Liver (tissue), 8 donors: ENCODE measurements at regions not wholly inside any gene's neighbourhood (a gene's known extent, or its start where the extent isn't known, plus 50 kb on each side); places are given as distances from the start of the nearest gene placed in this dataset.
"Not testable (repeated sequence)": the region's sequence is repeated elsewhere in the genome, so short reads cannot be mapped to it uniquely, and the experiment has no call there.

Experiments
- DNase-seq: peaks from one replicate; pipeline ENCODE4 v3.0.0-alpha.2; 2017; ENCODE audit warnings: low spot score
- H3K27ac ChIP-seq, 2 donors: one replicate each; pipeline ENCODE4 v1.7.0; 2013; ENCODE audit warnings: inconsistent platforms in 2 of 2, low read length in 2 of 2, control low read depth in 1 of 2, low read depth in 1 of 2, mild to moderate bottlenecking in 1 of 2
- H3K27me3 ChIP-seq, 4 donors: one replicate each; pipeline versions ENCODE4 v1.6.1 to v1.7.0; 2013; ENCODE audit warnings: low read length in 3 of 4, inconsistent platforms in 1 of 4, mild to moderate bottlenecking in 1 of 4, moderate library complexity in 1 of 4; ENCODE audit not compliant: control insufficient read depth in 4 of 4, insufficient read depth in 4 of 4
- H3K36me3 ChIP-seq, 4 donors: one replicate each; pipeline versions ENCODE4 v1.6.1 to v1.7.0; 2013; ENCODE audit warnings: low read length in 3 of 4, mild to moderate bottlenecking in 3 of 4, low read depth in 1 of 4, moderate library complexity in 1 of 4; ENCODE audit not compliant: control insufficient read depth in 4 of 4, insufficient read depth in 3 of 4
- H3K4me1 ChIP-seq, 4 donors: one replicate each; pipeline versions ENCODE4 v1.6.1 to v1.7.0; 2013; ENCODE audit warnings: low read length in 3 of 4, mild to moderate bottlenecking in 3 of 4, moderate library complexity in 1 of 4; ENCODE audit not compliant: control insufficient read depth in 4 of 4, insufficient read depth in 4 of 4
- H3K4me3 ChIP-seq, 3 donors: one replicate each; pipeline versions ENCODE4 v1.6.1 to v1.7.0; 2013; ENCODE audit warnings: low read length in 3 of 3, control low read depth in 1 of 3, low read depth in 1 of 3, mild to moderate bottlenecking in 1 of 3
- H3K9ac ChIP-seq, 2 donors: one replicate each; pipeline ENCODE4 v1.7.0; 2013; ENCODE audit warnings: low read length in 2 of 2, mild to moderate bottlenecking in 2 of 2, moderate library complexity in 2 of 2, control low read depth in 1 of 2, low read depth in 1 of 2
- H3K9me3 ChIP-seq, 4 donors: one replicate each; pipeline versions ENCODE4 v1.6.1 to v1.7.0; 2013; ENCODE audit warnings: low read length in 3 of 4; ENCODE audit not compliant: control insufficient read depth in 4 of 4
- ATF3 ChIP-seq: IDR thresholded peaks from 2 replicates; pipeline ENCODE4 v1.6.1; 2016; ENCODE audit warnings: antibody characterized with exemption
- CTCF ChIP-seq: fragments of 150-350 bp; IDR thresholded peaks from 2 replicates; pipeline ENCODE4 v1.5.1; 2017; ENCODE audit warnings: improper control_type of control experiment, low read depth, low read length; ENCODE audit not compliant: missing input control
- FOXA1 ChIP-seq: IDR thresholded peaks from 2 replicates; pipeline ENCODE4 v1.6.1; 2016; ENCODE audit warnings: antibody characterized with exemption
- FOXA2 ChIP-seq: IDR thresholded peaks from 2 replicates; pipeline ENCODE4 v1.6.1; 2016; ENCODE audit warnings: antibody characterized with exemption
- GABPA ChIP-seq, 2 donors: IDR thresholded peaks in 1 of 2; conservative IDR thresholded peaks in 1 of 2; 2 replicates each; pipeline ENCODE4 v1.6.1; 2016; ENCODE audit warnings: antibody characterized with exemption in 2 of 2, mild to moderate bottlenecking in 1 of 2, moderate library complexity in 1 of 2
- HNF4A ChIP-seq, 2 donors: conservative IDR thresholded peaks; 2 replicates each; pipeline ENCODE4 v1.6.1; 2016; ENCODE audit warnings: antibody characterized with exemption in 2 of 2, mild to moderate bottlenecking in 2 of 2
- HNF4G ChIP-seq: IDR thresholded peaks from 2 replicates; pipeline ENCODE4 v1.6.1; 2016; ENCODE audit warnings: antibody characterized with exemption
- MAX ChIP-seq: IDR thresholded peaks from 2 replicates; pipeline ENCODE4 v1.6.1; 2016; ENCODE audit warnings: antibody characterized with exemption
- RAD21 ChIP-seq, 2 donors: IDR thresholded peaks; 2 replicates each; pipeline ENCODE4 v1.6.1; 2016; ENCODE audit warnings: antibody characterized with exemption in 2 of 2, mild to moderate bottlenecking in 2 of 2
- REST ChIP-seq: IDR thresholded peaks from 2 replicates; pipeline ENCODE4 v1.6.1; 2016; ENCODE audit warnings: antibody characterized with exemption, mild to moderate bottlenecking
- RXRA ChIP-seq, 2 donors: IDR thresholded peaks; 2 replicates each; pipeline ENCODE4 v1.6.1; 2017 to 2018; ENCODE audit warnings: antibody characterized with exemption in 2 of 2, mild to moderate bottlenecking in 1 of 2
- SP1 ChIP-seq: IDR thresholded peaks from 2 replicates; pipeline ENCODE4 v1.6.1; 2018; ENCODE audit warnings: antibody characterized with exemption, mild to moderate bottlenecking
- ZBTB33 ChIP-seq: IDR thresholded peaks from 2 replicates; pipeline ENCODE4 v1.6.1; 2016; ENCODE audit warnings: antibody characterized with exemption
- WGBS: extraction: QIAGEN DNeasy Blood & Tissue Kit; methylation state at CpG from one replicate; pipeline ENCODE4 v1.1.7; 2013; 5-methylcytosine and 5-hydroxymethylcytosine counted together
- donor health status: healthy.
- donor health status: healthy.
- donor health status: healthy.
- donor health status: healthy.
- donor health status: healthy.

- DNase-seq, H3K27ac ChIP-seq, H3K36me3 ChIP-seq, H3K9ac ChIP-seq, H3K9me3 ChIP-seq, H3K27me3 ChIP-seq, H3K4me3 ChIP-seq, H3K4me1 ChIP-seq: not testable (repeated sequence)
- 21% methylated on average over 4 of the region's 4 CpGs for WGBS
These were observed 1154.7 kb downstream of the FOXD4L5 start for GRCh38 chr9:64130325-64130724.

- TF ChIP-seq FOXA1 (no peak), CTCF (no peak), GABPA (IDR thresholded peaks at IDR 0.05 in 1 of 2, conservative IDR thresholded peaks at IDR 0.05 in 1 of 2) (no peak), RXRA (IDR thresholded peaks at IDR 0.05) (no peak), MAX (no peak), ZBTB33 (no peak), REST (no peak), FOXA2 (no peak), SP1 (no peak), RAD21 (IDR thresholded peaks at IDR 0.05) (no peak), HNF4A (conservative IDR thresholded peaks at IDR 0.05) (no peak), ATF3 (no peak), HNF4G (no peak)
- Histone ChIP-seq H3K9me3 (no peaks in the 10 kb centered on the region), H3K36me3 (no peaks in the 10 kb centered on the region), H3K4me1 (no peaks in the 10 kb centered on the region), H3K9ac (no peak overlapping the region), H3K27me3 (no peaks in the 10 kb centered on the region), H3K27ac (no peak overlapping the region), H3K4me3 (no peak overlapping the region)
- 75% methylated on average over 6 of the region's 6 CpGs for whole genome bisulfite sequencing
- no peak for DNase-seq
These were observed 1156.4 kb downstream of the FOXD4L5 start for GRCh38 chr9:64128572-64128971.

- not testable (repeated sequence) for H3K27ac ChIP-seq, H3K4me3 ChIP-seq, H3K9me3 ChIP-seq, H3K36me3 ChIP-seq, DNase-seq, H3K27me3 ChIP-seq, H3K9ac ChIP-seq, H3K4me1 ChIP-seq
These were observed 1163.4 kb downstream of the FOXD4L5 start for GRCh38 chr9:64121602-64122001.

- H3K27me3 ChIP-seq, H3K36me3 ChIP-seq, H3K4me3 ChIP-seq, H3K27ac ChIP-seq, DNase-seq, H3K9me3 ChIP-seq, H3K9ac ChIP-seq, H3K4me1 ChIP-seq: not testable (repeated sequence)
- 73% methylated on average over 5 of the region's 5 CpGs for WGBS
These were observed 1167.7 kb downstream of the FOXD4L5 start for GRCh38 chr9:64117329-64117728.

GRCh38 chr9:64107867-64108266 lies 1177.1 kb downstream of the FOXD4L5 start:
- not testable (repeated sequence) for H3K36me3 ChIP-seq, H3K27ac ChIP-seq, H3K9ac ChIP-seq, H3K9me3 ChIP-seq, H3K27me3 ChIP-seq, H3K4me3 ChIP-seq, H3K4me1 ChIP-seq, DNase-seq
- 35% methylated on average over 1 of the region's 1 CpG for WGBS
